Hematopoietic multipotent progenitor cell treated with erythropoietin and hydrocortisone succinate and interleukin-3 and kit ligand, for 4 days (in vitro differentiated cells): ENCODE measurements at regions not wholly inside any gene's neighbourhood (a gene's known extent, or its start where the extent isn't known, plus 50 kb on each side); places are given as distances from the start of the nearest gene placed in this dataset.

Experiments
- DNase-seq: peaks from one replicate; pipeline ENCODE4 v3.0.0-alpha.2; 2015

DNA sequence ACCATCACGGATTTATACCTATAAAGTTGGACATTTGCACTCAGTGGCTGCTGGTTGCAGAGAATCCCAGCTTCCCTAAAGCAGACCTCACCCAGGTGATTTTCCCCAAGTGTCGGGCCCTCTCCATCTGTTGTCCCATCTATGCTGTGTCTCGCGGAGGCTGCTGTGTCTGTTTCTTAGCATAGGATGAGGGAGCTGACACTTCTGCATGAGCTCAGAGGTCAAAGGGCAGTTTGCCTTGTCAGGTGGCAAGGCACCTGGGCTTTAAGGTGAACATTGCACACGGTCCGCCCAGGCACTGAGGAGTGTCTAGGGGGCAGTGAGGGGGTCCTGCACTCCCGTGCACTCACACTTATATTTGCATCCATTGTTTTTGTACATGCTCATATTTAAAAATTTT, 151.6 kb downstream of the ZIC5 start:
- no peak for DNase-seq

DNA sequence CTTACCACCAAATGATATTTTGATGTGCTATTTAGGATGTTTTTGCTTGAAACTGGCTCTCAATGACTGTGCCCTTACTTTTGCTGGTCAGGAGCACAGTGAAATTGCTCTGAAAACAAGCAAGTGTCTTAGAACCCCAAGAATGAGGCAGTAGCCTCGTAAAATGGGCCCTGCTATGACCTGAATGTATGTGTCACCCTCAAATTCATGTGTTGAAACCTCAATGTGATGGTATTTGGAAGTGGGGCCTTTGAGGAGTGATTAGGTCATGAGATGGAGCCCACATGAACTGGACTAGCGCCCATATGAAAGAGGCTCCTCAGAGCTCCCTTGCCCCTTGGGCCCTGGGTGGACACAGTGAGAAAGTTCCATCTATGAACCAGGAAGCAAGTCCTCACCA, 155.2 kb downstream of the ZIC5 start:
- no peak for DNase-seq

DNA sequence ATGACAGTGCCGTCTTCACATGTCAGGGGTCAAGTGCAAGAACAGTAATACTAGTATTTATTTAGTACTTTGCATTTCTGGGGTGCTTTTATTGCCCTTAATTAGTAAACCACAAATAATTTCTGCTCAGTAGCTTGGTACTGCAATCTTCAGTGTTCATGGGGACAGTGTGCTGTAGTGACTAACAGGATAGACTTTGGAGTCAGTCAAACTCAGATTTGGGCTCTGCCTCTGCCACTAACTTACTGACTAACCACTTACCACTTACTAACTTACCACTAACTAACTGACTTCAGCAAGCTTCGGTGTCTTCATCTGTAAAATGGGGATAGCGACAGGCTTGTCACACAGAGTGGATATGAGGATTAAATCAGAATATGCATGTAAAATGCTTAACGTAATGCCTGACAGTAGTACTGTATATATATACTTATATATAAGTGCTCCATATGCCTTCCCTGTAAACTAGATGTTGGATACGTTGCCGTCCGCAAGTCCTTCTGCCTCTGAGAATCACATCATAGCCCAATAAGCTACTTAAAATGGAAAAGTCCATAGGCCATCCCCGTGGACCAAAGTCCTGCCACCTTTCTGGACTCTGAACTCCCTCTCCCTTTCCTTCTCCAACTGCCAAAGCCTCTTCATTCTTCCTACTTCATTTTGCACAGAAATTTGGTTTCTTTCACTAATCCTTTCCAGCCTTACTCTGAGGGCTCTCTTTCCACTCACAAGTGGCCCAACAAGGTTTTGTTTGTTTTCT, 158.1 kb downstream of the ZIC5 start:
- DNase-seq = no peak

DNA sequence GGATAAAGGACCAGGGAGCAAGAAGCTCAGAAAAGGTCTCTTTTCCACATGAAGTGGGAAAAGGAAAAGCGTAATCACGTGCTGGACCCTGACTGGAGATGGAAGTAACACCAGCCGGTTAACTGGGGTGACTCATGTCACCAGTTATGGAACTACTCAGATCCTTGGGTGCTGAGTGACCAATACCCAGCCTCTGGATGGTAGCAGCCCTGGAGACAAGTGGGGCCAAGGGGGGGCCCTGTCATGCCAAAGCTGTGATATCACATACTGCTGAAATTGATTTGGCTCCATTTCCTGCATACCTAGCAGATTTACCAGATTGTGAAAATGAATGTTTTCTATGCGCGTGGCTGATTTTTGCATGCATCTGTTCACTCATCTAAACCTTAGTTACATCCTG, 158.9 kb downstream of the ZIC5 start:
- no peak for DNase-seq

DNA sequence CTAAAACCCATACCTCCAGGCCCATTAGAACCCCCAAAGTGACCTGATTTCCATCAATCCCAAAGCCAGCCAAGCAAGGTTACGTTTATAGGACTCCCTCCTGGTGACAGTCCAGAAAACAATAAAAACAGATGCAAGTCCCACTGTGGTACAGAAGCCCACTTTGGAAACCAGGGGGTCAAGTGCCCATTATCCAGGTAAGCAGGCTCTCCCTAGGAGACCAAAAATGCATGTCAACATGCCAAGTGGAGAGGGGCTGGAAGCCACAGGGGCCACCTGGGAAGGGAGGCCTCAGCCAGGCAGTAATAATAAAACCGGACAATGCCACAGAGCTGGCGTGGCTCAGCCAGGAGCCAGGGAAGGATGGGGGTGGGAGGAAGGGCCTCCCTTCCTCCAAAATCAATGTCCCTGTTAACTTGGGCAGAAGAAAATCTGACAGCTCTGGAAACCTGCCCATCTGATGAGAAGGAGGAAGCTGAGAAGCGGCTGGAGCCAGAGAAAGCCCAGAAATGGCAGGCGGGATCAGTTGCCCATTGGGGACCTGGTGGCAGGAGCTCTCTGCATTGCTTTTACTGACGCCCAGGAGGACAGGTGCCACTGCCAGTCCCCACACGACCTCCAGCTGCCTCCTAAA, 160.4 kb downstream of the ZIC5 start:
- DNase-seq = no peak

DNA sequence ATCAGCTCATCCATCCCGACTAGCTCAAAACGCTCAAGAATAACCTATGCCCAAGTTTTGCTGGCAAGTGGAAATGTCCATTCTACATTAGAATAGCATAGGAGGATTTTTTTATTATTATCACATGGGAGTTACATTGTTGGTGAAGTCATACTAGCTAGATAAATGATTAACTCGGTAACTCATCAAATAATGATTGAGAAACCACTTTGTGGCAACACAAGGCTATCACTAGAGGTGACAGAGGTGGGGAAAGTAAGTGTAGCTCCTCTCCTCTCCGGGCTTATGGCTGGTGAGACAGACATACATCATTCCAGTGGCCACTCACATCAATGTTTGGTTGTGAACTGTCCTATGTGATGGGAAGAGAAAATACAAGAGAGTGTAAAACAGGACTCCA, 161.6 kb downstream of the ZIC5 start:
- no peak for DNase-seq

DNA sequence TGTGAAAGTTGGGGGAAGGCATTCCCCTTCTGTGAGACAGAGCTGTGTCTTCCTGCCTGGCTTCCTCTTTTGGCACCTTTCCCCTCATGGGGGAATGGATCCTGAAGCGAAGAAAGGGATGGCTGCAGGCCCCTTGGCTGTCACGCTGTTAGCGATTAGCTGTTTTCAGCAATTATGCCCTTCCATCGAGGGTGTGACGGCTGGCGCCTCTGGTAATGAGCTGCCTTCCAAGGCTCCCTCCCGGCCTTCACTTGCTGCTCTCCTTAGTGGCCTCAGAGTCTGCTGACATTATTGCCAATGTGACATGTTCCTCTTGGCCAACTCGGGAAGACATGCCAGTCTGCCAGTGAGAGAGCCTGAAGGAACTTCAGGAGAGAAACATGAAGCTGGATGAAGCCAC, 162.1 kb downstream of the ZIC5 start:
- DNase-seq = no peak

DNA sequence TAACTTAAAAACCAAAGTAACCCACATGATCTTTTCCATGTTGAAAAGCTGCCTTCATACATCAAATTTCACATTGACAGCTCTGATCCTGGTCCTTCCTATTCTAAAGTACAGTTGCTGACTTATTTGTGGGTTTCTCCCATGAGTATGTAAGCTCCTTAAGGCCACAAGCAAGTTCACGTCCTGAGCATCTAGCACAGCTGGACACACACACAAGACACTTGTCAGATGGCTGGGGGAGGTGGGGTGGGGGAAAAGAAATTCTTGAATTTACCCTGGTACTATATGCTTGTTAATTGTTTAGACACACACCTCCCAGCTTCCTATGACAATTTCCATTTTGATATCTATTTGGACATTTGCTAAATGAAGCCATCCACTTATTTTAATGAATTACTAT, 162.8 kb downstream of the ZIC5 start:
- no peak for DNase-seq

DNA sequence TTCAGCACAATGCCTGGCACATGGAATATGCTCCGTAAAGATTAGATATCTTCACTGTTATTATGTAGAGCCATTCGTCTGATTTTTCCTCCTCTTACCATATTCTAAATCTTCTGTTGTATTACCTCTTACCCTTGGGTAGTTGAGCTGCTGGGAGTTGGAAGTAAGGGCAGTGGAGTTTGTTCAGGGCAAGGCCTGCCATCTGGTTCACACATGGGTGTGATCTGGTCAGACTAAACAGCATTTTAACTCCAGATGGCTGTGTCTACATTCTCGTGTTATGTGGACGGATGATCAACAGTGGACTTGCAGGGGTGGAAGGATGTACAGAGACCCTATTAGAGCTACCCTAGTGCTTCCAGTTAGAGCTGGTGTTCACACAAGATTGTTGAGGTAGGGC, 164.9 kb downstream of the ZIC5 start:
- DNase-seq = no peak

DNA sequence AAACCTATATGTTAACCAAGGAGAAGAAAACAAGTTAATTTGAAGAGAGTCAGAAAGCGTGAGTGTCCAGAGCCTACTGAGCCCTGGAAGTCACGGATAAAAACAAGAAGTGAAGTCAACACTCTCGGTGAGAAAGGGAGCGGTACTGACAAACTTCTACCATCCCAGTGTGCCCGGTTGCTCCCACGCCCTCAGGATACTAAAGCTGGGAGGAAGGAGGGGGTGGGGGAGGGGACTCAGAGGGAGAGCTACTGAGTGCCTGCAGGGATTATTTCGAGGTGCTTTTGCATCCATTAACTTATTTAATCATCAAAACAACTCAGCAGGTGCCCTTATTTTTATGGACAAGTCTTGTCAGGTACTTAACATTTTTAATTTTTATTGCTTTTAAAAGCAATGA, 166.2 kb downstream of the ZIC5 start:
- no peak for DNase-seq

DNA sequence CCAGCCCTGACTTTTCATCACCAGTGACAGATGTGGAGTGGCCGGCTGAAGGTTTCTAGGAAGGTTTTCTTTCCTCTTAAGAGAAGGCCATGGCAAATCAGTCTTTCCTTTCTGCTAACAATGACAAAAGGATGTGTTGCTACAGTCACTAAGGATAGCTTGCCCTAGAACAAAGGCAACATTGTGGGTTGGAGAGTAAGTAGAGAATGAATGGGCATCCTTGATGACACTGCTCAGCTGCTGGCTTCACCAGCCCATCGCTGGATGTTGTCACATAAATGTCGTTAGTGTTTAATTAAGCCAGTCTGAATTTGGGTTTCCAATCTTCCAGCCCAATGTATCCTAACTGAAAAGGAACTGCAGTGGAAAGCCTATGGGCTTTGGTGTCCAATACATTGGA, 168.4 kb downstream of the ZIC5 start:
- DNase-seq = no peak

DNA sequence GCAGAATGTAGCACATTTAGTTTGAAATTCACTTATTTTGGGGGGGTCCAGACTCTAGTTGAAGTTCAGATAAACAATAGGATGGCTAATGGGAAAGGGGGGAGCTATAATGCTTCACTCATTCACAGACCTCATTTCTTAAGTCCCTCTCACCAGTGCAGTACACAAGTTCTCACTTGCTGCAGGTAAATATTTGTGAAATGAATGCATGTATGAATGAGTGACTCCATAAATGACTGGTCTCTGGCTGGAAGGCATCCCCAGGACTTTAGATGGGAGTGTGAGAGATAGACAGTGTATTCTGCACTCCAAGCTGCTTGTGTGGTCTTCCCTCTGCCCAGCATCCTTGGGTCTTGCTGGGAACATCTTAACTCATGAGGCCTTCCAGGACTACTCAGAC, 169.2 kb downstream of the ZIC5 start:
- no peak for DNase-seq

DNA sequence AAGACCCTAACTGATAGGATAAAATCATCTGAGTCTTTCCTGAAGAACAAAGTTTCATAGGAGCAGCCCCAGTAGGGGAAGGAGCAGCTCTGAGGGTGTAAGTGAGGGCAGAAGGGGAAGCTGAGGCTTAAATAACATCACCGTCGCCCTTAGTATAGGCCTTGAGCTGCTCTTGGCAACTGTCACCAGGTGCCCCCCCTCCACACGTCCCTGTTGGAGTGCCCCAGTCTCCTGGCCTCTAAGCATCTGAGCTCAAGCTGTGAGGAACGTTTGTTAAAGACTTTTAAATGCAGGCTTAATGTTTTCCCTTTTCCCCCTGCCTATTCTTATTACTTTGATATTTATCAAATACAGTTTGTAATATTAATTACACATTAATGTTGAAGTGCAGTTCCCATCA, 170.6 kb downstream of the ZIC5 start:
- DNase-seq = no peak

DNA sequence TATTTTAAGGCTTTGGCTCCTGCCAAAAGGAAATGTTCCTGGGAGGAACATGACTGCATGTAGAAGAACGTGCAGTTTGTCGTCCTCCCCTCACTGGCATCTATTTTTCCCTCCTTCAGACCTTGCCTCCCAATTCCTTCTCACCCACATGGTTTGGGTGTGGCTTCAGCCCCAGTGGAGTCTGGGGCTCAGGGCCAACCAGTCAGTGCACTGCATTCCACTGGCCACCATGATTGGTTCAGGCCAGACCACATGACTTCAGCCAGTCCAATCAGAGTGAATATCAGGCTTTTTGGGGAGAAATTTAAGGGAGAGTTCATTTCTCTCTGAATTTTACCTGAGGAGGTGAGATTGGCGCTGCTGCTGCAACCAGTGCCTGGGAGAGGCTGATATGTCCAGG, 171.6 kb downstream of the ZIC5 start:
- no peak for DNase-seq

DNA sequence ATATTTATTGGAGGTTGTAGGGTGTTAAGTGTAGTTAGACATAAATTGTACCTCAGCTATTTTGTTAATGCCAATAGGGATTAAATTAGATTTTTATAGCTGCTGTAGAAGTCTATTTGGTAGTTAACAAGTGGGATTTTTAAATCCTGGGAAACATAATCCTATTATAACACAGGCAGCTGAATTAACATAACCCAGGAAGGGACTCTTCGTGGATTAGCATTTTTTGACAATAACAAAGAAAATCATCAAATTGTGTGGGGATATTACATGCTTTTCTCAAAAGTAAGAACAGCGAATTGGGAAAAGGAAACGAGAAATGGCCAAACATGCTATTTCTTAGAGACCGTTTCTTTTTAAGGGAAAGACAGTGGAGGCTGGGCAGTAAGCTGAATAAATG, 172.8 kb downstream of the ZIC5 start:
- DNase-seq = no peak

DNA sequence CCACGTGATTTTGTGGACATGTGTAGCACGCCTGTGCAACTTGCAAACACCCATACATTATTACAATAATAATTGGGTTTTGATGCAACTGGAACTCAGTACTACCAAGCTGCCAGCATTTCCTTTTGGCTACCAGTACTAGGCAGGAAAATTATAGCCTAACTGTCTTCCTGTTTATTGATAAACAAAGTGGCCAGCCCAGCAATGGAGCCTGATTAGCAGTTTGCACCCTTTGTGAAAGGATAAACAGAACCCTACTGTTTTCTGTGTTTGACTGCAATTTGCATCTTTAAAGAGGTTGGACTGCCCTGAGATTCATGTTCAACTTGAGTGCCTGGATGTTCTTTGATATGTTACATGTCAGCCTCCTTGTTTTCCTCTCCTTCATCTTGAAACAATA, 173.9 kb downstream of the ZIC5 start:
- no peak for DNase-seq

DNA sequence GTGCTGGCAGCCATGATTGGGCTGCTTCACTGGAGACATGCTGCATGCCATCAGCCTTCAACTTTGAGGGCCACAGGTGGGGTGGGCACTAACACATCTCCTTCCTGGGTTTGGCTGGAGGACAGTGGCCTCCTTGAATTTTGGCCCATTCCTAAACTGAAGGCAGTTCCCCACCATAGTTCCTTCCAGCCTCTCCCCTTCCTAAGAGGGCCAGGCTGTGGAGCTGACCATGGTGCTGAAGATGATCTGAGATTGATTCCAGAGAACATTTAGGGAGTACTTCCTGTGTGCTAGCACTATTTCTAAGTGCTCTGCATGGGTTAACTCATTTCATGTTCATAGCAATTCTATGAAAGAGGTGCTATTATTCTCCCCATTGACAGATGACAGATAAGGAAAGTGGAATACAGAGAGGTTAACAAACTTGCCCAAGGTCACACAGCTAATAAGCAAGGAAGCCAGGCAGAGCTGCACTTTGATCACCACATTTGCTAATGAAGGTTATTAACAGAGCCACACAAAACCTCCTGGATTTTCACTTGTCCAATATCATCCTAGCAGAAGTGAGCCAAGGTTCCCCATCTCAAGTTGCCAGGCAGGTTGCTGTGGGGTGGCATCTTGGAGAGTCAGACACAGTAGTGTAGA, 175.3 kb downstream of the ZIC5 start:
- DNase-seq = peak; percentile 75

DNA sequence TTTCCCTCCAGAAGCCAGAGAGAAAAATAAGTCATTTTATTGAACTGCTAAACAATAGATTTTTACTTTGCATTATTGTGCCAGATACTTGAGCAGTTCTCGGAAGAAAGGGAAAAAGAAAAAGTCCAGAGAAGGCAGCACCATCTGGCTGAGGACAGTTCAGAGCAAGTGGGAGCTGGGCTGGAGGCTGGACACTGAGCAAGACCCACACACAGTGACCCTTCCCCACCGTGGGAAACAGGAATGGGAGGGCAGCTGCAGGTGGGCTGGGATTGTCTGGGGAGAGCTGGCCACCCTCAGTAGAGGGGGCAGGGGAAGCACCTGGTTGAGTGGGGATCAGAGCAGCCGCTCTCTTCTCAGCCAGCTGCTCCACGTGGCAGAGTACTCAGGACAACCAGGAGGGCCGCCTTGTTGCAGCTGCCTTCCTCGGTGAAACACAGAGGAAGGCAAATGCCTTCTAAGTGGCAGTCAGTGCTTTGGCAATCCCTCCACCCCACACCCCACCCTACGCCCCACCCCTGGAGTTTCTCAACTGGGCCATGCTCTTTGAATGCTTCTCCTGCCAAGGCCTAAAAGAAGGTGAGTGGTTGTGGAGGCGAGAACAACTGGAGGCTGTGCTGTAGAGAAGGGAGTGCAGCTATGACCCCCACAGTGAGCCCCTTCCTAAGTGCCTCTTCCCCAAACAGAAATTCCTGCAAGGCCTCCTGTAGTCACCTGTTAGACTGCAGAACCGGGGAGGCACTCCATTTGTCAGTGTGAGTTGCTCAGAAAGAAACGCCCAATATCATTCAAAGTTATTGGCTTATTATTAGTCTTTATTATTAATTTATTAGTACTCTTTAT, 179.3 kb downstream of the ZIC5 start:
- DNase-seq = no peak

DNA sequence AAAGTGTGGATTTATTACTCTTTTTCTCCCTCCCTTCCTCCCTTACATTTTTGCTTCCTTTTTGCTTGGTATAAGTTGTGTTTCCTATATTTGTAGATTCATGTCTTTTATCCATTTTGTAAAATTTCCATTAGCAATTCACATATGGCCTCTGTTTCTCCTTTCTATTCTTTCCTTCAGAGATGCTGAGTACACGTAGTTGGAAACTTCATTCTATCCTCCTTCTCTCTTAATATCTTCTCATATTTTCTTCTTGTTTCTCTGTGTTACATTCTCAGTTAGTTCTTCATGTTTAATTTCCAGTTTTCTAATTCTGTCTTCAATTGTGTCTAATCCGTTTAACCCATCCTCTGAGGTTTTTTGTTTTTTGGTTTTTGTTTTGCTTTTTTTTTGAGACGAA, 188.9 kb downstream of the ZIC5 start:
- DNase-seq = no peak

DNA sequence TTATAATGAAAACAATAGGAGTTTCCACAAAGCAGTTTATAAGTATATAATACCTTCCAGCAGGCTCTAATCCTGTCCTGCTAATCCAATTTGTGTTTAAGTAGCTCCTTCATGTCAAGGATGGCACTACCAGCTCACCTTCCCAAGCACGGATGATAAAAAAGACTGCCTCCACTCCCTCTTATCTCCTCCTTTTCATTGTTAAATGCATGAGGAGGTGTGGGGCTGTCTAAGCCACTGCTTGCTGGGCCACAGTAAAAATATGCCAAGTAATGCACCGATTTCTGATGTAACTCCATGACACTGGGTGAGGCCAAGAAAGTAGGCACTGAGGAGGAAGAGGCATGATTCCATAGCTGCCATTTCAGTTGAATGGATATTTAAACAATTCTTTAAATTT, 193.1 kb downstream of the ZIC5 start:
- DNase-seq = no peak

DNA sequence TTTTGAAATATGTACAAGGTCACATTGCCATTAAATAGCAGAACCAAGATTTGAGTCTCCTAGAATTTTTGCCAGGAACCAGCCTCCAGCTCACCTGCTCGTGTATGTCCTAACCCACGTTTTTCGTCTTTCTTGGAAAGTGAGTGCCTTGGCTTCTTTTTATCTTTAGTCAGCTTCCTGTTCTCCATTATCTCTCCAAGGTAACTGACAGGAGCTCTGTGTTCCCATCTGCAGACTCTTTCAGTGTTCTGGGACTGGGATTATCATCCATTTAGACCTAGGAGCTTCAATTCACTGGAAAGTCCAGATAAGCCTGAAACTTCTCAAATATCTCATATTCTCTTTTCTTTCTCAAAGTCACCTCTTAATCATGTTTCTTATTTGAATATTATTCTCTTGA, 193.7 kb downstream of the ZIC5 start:
- no peak for DNase-seq

DNA sequence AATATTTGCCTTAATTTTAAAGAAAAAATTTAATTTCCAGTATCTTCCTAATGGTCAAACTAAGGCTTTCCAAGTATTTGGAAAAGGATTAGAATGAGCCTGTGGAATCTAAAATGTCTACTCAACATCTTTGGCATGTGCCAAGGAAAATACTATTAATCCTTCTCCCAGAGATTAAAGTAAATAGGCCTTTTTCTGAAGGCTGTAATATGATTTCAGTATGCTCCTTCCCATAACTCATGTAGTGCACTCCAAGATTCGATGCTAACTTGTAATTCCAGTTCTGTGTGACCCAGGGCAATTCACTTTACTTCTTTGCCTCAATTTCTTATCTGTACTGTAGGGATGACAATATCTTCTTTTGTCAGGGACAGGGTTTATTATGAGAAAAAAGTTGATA, 196.9 kb downstream of the ZIC5 start:
- DNase-seq = no peak

DNA sequence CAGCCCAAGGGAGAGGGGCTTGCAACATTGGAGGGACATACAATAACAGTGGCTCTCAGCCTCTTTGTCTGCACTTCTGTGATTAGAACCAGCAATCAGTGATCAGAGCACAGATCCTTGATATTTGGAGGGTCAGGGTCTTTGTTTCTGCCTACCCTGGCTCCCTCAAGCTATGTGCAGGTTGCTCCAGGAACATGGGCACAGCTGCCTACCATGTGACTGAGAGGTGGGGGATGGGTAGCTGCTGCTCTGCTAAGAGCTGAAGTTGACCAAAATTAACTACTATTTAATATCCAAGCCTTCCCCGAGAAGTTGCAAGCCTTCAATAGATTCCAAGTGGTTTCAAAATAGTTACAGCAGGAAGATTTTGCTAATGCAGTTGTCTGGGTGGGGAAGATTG, 202.6 kb downstream of the ZIC5 start:
- no peak for DNase-seq

DNA sequence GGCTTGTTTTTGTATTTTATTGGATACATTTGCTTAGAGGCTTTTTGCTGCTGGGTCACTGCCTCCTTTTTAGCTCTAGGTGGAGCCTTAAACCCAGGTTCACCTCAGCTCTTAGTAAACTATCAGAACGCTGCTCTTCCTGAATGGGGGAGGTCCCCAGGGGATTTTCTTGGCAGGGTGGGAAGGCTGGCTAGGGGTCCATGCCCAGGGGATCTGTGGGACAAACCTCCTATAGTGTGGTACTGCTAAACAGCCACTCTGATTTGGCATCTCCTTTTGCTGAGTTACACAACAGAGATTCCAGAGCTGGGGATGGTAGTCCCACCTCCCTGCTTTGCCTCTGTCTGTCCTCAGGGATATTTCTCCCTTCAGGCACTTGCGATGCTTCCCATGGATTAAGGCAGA, 204.9 kb downstream of the ZIC5 start:
- no peak for DNase-seq
